ENCODE measurements at regions not wholly inside any gene's neighbourhood (a gene's known extent, or its start where the extent isn't known, plus 50 kb on each side); places are given as distances from the start of the nearest gene placed in this dataset.

DNA sequence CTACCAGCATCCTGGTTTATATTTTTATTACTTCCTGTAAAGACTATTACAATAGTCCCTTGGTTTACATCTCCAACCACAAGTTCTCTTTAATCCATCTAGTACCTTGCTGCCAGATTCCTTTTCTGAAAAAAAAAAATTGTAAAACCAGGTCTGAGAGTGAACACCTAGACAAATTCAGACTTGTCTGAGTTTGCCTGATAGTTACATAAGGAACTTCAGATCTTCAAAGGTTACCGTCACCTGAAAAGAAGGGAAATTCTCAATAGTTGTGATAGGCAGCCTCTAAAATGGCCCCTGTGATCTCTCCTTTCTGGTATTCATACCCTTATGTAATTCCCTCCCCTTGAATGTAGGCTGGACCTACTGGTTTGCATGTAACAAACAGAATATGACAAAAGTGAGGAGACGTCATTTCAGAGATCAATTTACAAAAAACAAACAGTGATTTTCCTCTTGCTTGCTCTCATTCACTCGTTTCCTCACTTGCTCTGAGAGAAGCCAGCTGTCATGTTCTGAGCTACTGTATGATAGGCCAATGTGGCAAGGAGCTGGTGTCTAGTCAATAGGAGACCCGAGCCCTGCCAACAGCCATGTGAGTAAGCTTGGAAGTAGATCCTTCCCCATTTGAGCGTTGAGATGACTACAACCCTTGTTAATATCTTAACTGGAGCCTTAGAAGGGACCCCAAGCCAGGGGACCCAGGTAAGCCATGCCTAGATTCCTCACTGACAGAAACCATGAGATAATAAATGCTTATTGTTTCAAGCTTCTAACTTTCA is 110.9 kb upstream of the LSM8 start:
- TF ChIP-seq ZNF274 (IDR thresholded peaks at IDR 0.05; ENCODE audit: low read depth, low read length), result no peak
- no peak for TF ChIP-seq SUZ12 (IDR thresholded peaks at IDR 0.05; ENCODE audit: extremely low read depth, insufficient read depth, insufficient read length)
- no peak for TF ChIP-seq YY1 (IDR thresholded peaks at IDR 0.05; ENCODE audit: insufficient read depth, insufficient read length)
